Inflammatory macrophage treated with lipopolysaccharide for 1 hour (primary cell): ENCODE measurements at regions not wholly inside any gene's neighbourhood (a gene's known extent, or its start where the extent isn't known, plus 50 kb on each side); places are given as distances from the start of the nearest gene placed in this dataset.
"Not testable (repeated sequence)": the region's sequence is repeated elsewhere in the genome, so short reads cannot be mapped to it uniquely, and the experiment has no call there.

Experiments
- DNase-seq, 2 donors: peaks; one replicate each; pipeline ENCODE4 v3.0.0-alpha.2; 2020 to 2022

- DNase-seq, result no peak
These were observed 704.1 kb upstream of the SGO1 start for GRCh38 chr3:20890111-20890519.

GRCh38 chr3:20878691-20879090, 692.7 kb upstream of the SGO1 start:
- DNase-seq, result no peak

GRCh38 chr3:20873235-20873634, 687.2 kb upstream of the SGO1 start:
- DNase-seq, result no peak

GRCh38 chr3:20870106-20870899, 684.3 kb upstream of the SGO1 start:
- no peak for DNase-seq

GRCh38 chr3:20865803-20866202, 679.8 kb upstream of the SGO1 start:
- DNase-seq, result no peak

- DNase-seq, result no peak
These were observed 675.4 kb upstream of the SGO1 start for GRCh38 chr3:20861454-20861853.

- no peak for DNase-seq
These were observed 671.6 kb upstream of the SGO1 start for GRCh38 chr3:20857636-20858035.

GRCh38 chr3:20853890-20854289, 667.9 kb upstream of the SGO1 start:
- DNase-seq, result no peak

- no peak for DNase-seq
These were observed 666.7 kb upstream of the SGO1 start for GRCh38 chr3:20852712-20853111.

- no peak for DNase-seq
These were observed 664.0 kb upstream of the SGO1 start for GRCh38 chr3:20849975-20850374.

- no peak for DNase-seq
These were observed 660.8 kb upstream of the SGO1 start for GRCh38 chr3:20846832-20847231.

- no peak for DNase-seq
These were observed 660.1 kb upstream of the SGO1 start for GRCh38 chr3:20846066-20846465.

- DNase-seq, result no peak
These were observed 658.8 kb upstream of the SGO1 start for GRCh38 chr3:20844851-20845250.

GRCh38 chr3:20842594-20843436, 656.8 kb upstream of the SGO1 start:
- DNase-seq, result no peak

GRCh38 chr3:20842002-20842401, 656.0 kb upstream of the SGO1 start:
- no peak for DNase-seq

GRCh38 chr3:20837676-20838302, 651.8 kb upstream of the SGO1 start:
- no peak for DNase-seq

- DNase-seq, result no peak
These were observed 650.8 kb upstream of the SGO1 start for GRCh38 chr3:20836801-20837200.

GRCh38 chr3:20832963-20833362, 647.0 kb upstream of the SGO1 start:
- no peak for DNase-seq

GRCh38 chr3:20822251-20822650, 636.2 kb upstream of the SGO1 start:
- no peak for DNase-seq

GRCh38 chr3:20820872-20821271, 634.9 kb upstream of the SGO1 start:
- DNase-seq, result not testable (repeated sequence)

GRCh38 chr3:20811631-20812030, 625.6 kb upstream of the SGO1 start:
- DNase-seq, result no peak

- no peak for DNase-seq
These were observed 625.0 kb upstream of the SGO1 start for GRCh38 chr3:20811006-20811405.

GRCh38 chr3:20810555-20810954, 624.5 kb upstream of the SGO1 start:
- no peak for DNase-seq

- no peak for DNase-seq
These were observed 623.4 kb upstream of the SGO1 start for GRCh38 chr3:20809356-20809755.
